Activated naive CD4-positive, alpha-beta T cell treated with anti-CD3 and anti-CD28 coated beads, Interleukin-2, amount 10 ng/mL, durations not matched to agents 7 days and 5 days (primary cell): ENCODE measurements at regions not wholly inside any gene's neighbourhood (a gene's known extent, or its start where the extent isn't known, plus 50 kb on each side); places are given as distances from the start of the nearest gene placed in this dataset.
"Not testable (repeated sequence)": the region's sequence is repeated elsewhere in the genome, so short reads cannot be mapped to it uniquely, and the experiment has no call there.

Experiments
- CTCF ChIA-PET: fragments of 350-600 bp; sonication (Branson Sonifier 250); formaldehyde crosslinking; loops from one replicate; lab custom pipeline; 2021; ENCODE audit warnings: antibody characterized with exemption; lab: Charles Lee
- DNase-seq: peaks from one replicate; pipeline ENCODE4 v3.0.0-alpha.2; 2020
- H3K27ac Mint-ChIP-seq: one replicate; pipeline ENCODE4 v1.8.0; 2021; ENCODE audit warnings: mild to moderate bottlenecking, moderate library complexity, mixed read lengths
- H3K27me3 Mint-ChIP-seq: one replicate; pipeline ENCODE4 v1.8.0; 2021; ENCODE audit warnings: mild to moderate bottlenecking, mixed read lengths
- H3K36me3 Mint-ChIP-seq: one replicate; pipeline ENCODE4 v1.8.0; 2021; ENCODE audit warnings: mixed read lengths
- H3K4me1 Mint-ChIP-seq: one replicate; pipeline ENCODE4 v1.8.0; 2021; ENCODE audit warnings: mixed read lengths
- H3K4me3 Mint-ChIP-seq: one replicate; pipeline ENCODE4 v1.8.0; 2021; ENCODE audit warnings: mild to moderate bottlenecking, moderate library complexity, mixed read lengths
- H3K9me3 Mint-ChIP-seq: one replicate; pipeline ENCODE4 v1.8.0; 2021; ENCODE audit warnings: mixed read lengths

DNA sequence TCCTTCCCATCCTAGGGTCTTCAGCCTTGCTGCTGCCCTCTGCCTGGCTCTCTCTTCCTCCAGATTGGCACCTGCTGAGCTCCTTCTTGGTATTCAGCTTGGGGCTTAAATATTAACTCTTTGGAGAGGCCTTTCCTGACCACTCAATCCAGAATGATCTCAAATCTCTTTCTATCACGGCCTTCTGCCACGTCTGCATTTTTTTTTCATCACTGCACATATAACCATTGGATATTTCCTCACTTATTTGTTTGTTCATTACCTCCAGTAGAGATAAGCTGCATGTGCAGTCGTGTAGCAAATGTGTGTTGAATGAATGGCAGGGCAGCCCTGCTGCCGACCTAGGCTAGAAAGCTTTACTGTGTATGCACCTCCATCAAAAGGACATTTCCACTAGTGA is 51.6 kb upstream of the MPP7 start:
- no peak overlapping the region for H3K4me3 Mint-ChIP-seq
- peaks cover 7% of the 10 kb centered on the region for H3K27me3 Mint-ChIP-seq
- peaks cover 6% of the 10 kb centered on the region for H3K4me1 Mint-ChIP-seq
- DNase-seq, result no peak
- CTCF ChIA-PET, result interaction anchor here (0.7 kb wide), 1 partner anchor 14 kb away, joined by 3 read pairs; no protein-coding TSS in a partner anchor
- no peak overlapping the region for H3K27ac Mint-ChIP-seq
- H3K36me3 Mint-ChIP-seq, result no peaks in the 10 kb centered on the region
- no peaks in the 10 kb centered on the region for H3K9me3 Mint-ChIP-seq

GRCh38 chr10:28355376-28355775 is 52.5 kb upstream of the MPP7 start:
- Mint-ChIP-seq H3K4me1 (peaks cover 6% of the 10 kb centered on the region), H3K4me3 (no peak overlapping the region), H3K27ac (no peak overlapping the region), H3K27me3 (peaks cover 8% of the 10 kb centered on the region), H3K9me3 (no peaks in the 10 kb centered on the region), H3K36me3 (no peaks in the 10 kb centered on the region)
- DNase-seq, result no peak
- CTCF ChIA-PET, result no interaction called here

GRCh38 chr10:28359334-28359733 is 56.5 kb upstream of the MPP7 start:
- Mint-ChIP-seq H3K4me3 (no peak overlapping the region), H3K27me3 (peaks cover 8% of the 10 kb centered on the region), H3K4me1 (peaks cover 10% of the 10 kb centered on the region), H3K36me3 (no peaks in the 10 kb centered on the region), H3K9me3 (no peaks in the 10 kb centered on the region), H3K27ac (no peak overlapping the region)
- CTCF ChIA-PET, result interaction anchor here (0.7 to 2.1 kb wide), 3 partner anchors 22 to 61 kb away, joined by 3 to 4 read pairs (median 3); no protein-coding TSS in a partner anchor
- DNase-seq, result no peak

DNA sequence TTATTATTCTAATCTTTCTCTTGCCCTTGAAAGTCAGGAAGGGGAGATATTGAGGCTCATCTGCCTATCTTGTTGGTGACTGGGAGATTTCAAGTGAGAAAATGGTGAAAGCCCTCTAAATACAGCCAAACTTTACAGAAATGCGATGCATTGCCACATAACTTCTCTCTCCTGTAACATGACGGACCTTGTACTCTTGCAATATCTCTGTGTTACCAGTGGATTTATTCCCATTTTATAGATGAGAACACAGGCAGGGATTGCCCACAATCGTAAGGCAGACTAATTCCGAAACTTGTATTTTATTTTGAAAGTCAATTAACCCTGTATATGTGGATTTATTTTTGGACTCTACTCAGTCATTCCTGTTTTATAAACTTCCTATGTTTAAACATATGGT is 57.3 kb upstream of the MPP7 start:
- H3K27me3 Mint-ChIP-seq, result peaks cover 8% of the 10 kb centered on the region
- CTCF ChIA-PET, result interaction anchor here (2.1 kb wide), 1 partner anchor 21 kb away, joined by 4 read pairs; no protein-coding TSS in a partner anchor

GRCh38 chr10:28363376-28363775 is 60.5 kb upstream of the MPP7 start:
- Mint-ChIP-seq H3K27me3 (peaks cover 8% of the 10 kb centered on the region), H3K27ac (no peak overlapping the region), H3K9me3 (no peaks in the 10 kb centered on the region), H3K36me3 (peaks cover 6% of the 10 kb centered on the region), H3K4me1 (peaks cover 40% of the 10 kb centered on the region), H3K4me3 (no peak overlapping the region)
- CTCF ChIA-PET, result interaction anchor here (0.7 kb wide), 1 partner anchor 20 kb away, joined by 4 read pairs; no protein-coding TSS in a partner anchor
- no peak for DNase-seq

More for the DNA sequence above, 57.3 kb upstream of the MPP7 start:
- Mint-ChIP-seq H3K4me1 (peaks cover 12% of the 10 kb centered on the region), H3K4me3 (no peak overlapping the region), H3K27ac (no peak overlapping the region), H3K9me3 (no peaks in the 10 kb centered on the region), H3K36me3 (no peaks in the 10 kb centered on the region)
- no peak for DNase-seq

DNA sequence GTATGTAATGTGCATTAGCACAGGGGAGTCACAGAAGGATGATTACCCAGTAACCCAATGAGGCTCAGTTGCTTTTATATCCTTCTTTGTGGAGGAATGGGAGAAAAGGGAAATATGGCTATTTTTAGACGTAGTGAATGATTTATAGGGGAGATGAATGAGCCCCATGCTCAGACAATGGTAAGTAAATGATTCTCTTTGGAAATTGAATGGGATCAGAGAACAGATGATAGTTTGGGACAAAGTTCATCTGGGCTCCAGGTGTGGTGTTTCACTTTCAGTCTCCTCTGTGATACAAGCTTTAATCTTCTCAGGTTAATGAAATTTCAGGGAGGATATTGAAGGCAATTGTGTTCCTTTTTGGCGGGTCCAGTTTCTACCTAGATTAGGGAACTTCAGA is 63.0 kb upstream of the MPP7 start:
- Mint-ChIP-seq H3K36me3 (peaks cover 13% of the 10 kb centered on the region), H3K4me3 (peak overlapping the region; percentile 29)
- CTCF ChIA-PET, result interaction anchor here (1.7 to 3.8 kb wide), 4 partner anchors 15 to 63 kb away, joined by 4 to 31 read pairs (median 22); partner anchors contain the start of gene MPP7

DNA sequence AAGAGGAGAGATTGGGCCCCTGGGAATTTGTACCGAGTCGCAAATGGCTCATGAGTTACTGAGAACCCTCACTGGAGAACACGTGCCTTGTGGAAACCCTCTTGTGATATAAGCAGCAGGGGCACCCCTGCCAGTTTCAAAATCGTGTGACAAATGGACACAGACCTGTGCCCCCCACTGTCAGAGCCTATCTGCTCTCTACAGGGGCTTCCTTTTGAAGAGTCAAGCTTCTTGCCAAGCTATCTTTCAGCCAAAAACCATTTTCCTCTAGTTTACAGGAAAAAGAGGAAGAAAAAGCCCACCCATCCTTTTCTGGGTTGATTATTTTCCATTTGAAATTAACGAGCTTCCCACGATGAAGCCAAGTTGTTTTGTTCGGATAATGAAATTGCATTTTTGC is 64.1 kb upstream of the MPP7 start:
- peaks cover 60% of the 10 kb centered on the region for H3K4me1 Mint-ChIP-seq
- CTCF ChIA-PET, result interaction anchor here (1.3 to 3.8 kb wide), 6 partner anchors 14 to 115 kb away, joined by 4 to 31 read pairs (median 13); partner anchors contain the start of gene MPP7
- H3K4me3 Mint-ChIP-seq, result no peak overlapping the region
- H3K27ac Mint-ChIP-seq, result peak overlapping the region; percentile 97
- peaks cover 4% of the 10 kb centered on the region for H3K27me3 Mint-ChIP-seq
- H3K36me3 Mint-ChIP-seq, result peaks cover 15% of the 10 kb centered on the region
- DNase-seq, result no peak
- H3K9me3 Mint-ChIP-seq, result peaks cover 1% of the 10 kb centered on the region

More for the DNA sequence above, 63.0 kb upstream of the MPP7 start:
- peaks cover 4% of the 10 kb centered on the region for H3K27me3 Mint-ChIP-seq
- DNase-seq, result no peak
- peaks cover 59% of the 10 kb centered on the region for H3K4me1 Mint-ChIP-seq
- peaks cover 1% of the 10 kb centered on the region for H3K9me3 Mint-ChIP-seq
- H3K27ac Mint-ChIP-seq, result peak overlapping the region; percentile 97

GRCh38 chr10:28367413-28367812 is 64.5 kb upstream of the MPP7 start:
- Mint-ChIP-seq H3K36me3 (peaks cover 15% of the 10 kb centered on the region), H3K9me3 (peaks cover 1% of the 10 kb centered on the region), H3K4me3 (peak overlapping the region; percentile 62), H3K27me3 (peaks cover 4% of the 10 kb centered on the region), H3K27ac (peak overlapping the region; percentile 97), H3K4me1 (peaks cover 60% of the 10 kb centered on the region)
- CTCF ChIA-PET, result interaction anchor here (0.7 to 3.8 kb wide), 9 partner anchors 13 to 119 kb away, joined by 3 to 31 read pairs (median 6); partner anchors contain the start of gene MPP7
- no peak for DNase-seq

DNA sequence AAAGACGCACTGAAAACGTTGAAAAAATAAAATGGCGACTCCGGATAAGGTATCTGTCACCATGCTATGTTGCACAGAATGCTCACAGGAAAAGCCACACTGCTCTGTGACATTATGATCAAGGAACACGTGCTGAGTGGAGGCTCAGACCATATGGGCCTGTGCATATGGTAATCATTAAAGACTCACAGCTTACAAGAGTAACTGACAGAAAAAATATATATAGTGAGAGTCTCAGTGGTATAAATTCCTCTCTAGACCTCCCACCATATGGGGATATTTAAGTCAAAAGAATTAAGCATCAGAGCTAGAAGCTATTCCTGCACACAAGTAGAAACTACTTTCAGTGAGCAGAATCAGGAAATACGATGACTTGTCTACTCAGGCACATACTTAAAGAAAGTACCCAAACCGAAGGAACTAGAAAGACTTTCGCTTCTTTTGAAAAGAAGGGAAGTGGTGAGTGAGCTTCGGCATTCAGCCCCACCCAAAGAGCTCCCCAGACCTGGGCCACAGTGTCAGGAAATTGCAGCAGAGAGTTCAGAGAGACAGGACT is 65.1 kb upstream of the MPP7 start:
- Mint-ChIP-seq H3K27ac (peak overlapping the region; percentile 97), H3K36me3 (peaks cover 15% of the 10 kb centered on the region), H3K9me3 (peaks cover 1% of the 10 kb centered on the region), H3K4me1 (peaks cover 60% of the 10 kb centered on the region), H3K4me3 (peak overlapping the region; percentile 62), H3K27me3 (peaks cover 4% of the 10 kb centered on the region)
- DNase-seq, result peak; percentile 81
- CTCF ChIA-PET, result interaction anchor here (0.7 to 3.8 kb wide), 11 partner anchors 13 to 624 kb away, joined by 3 to 31 read pairs (median 4); partner anchors contain the start of gene MPP7

DNA sequence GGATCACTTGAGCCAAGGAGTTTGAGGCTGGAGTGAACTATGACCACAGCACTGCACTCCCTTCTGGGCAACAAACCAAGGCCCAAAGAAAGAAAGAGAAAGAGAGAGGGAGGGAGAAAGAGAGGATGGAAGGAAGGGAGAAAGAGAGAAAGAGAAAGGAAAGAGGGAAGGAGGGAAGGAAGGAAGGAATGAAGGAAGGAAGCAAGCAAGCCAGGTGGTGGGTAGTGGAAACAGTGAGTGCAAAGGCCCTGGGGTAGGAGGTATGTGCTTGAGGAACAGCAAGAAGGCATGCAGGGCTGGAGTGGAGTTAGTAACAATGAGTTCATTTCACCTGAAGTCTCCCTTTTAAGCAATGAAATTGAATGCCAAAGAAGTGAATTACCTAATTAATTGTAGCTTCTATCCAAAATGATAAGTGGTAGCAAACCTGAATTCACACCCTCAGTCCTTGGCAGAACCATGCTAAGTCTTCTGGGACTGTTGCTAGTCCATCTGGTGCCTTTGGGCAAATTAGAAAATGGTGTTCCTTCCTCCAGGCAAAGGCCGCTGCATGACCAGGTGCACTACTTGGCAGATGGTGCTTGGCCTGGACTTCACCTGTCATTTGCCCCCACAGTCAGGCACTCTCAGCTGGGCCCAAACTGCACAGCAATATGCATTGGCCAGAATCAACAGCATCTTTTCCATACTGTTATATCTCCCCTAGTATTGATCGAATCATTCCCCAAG is 67.4 kb upstream of the MPP7 start:
- Mint-ChIP-seq H3K27ac (no peak overlapping the region), H3K9me3 (peaks cover 1% of the 10 kb centered on the region), H3K4me1 (peaks cover 54% of the 10 kb centered on the region), H3K4me3 (no peak overlapping the region), H3K27me3 (peaks cover 4% of the 10 kb centered on the region), H3K36me3 (peaks cover 15% of the 10 kb centered on the region)
- CTCF ChIA-PET, result interaction anchor here (3.9 kb wide), 1 partner anchor 10 kb away, joined by 20 read pairs; no protein-coding TSS in a partner anchor
- no peak for DNase-seq

DNA sequence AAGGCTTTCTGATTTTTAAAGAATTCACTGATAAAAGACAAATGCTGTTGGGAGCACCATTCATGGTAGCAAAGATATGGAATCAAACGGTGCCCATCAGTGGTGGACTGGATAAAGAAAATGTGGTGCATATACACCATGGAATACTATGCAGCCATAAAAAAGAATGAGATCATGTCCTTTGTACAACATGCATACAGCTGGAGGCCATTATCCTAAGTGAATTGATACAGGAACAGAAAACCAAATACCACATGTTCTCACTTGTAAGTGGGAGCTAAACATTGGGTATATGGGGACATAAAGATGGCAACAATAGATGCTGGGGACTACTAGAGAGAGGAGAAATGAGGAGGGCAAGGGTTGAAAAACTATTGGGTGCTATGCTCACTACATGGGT is 68.8 kb upstream of the MPP7 start:
- CTCF ChIA-PET, result interaction anchor here (1.0 to 3.9 kb wide), 2 partner anchors 9 to 70 kb away, joined by 3 to 20 read pairs; no protein-coding TSS in a partner anchor
- H3K27ac Mint-ChIP-seq, H3K27me3 Mint-ChIP-seq, DNase-seq, H3K4me3 Mint-ChIP-seq, H3K9me3 Mint-ChIP-seq: not testable (repeated sequence)
- H3K36me3 Mint-ChIP-seq, result peaks cover 14% of the 10 kb centered on the region
- peaks cover 42% of the 10 kb centered on the region for H3K4me1 Mint-ChIP-seq

GRCh38 chr10:28374036-28374435 is 71.2 kb upstream of the MPP7 start:
- Mint-ChIP-seq H3K27me3 (peaks cover 4% of the 10 kb centered on the region), H3K4me3 (no peak overlapping the region), H3K9me3 (peaks cover 1% of the 10 kb centered on the region), H3K4me1 (peaks cover 23% of the 10 kb centered on the region), H3K36me3 (peaks cover 8% of the 10 kb centered on the region), H3K27ac (no peak overlapping the region)
- DNase-seq, result no peak
- CTCF ChIA-PET, result no interaction called here

DNA sequence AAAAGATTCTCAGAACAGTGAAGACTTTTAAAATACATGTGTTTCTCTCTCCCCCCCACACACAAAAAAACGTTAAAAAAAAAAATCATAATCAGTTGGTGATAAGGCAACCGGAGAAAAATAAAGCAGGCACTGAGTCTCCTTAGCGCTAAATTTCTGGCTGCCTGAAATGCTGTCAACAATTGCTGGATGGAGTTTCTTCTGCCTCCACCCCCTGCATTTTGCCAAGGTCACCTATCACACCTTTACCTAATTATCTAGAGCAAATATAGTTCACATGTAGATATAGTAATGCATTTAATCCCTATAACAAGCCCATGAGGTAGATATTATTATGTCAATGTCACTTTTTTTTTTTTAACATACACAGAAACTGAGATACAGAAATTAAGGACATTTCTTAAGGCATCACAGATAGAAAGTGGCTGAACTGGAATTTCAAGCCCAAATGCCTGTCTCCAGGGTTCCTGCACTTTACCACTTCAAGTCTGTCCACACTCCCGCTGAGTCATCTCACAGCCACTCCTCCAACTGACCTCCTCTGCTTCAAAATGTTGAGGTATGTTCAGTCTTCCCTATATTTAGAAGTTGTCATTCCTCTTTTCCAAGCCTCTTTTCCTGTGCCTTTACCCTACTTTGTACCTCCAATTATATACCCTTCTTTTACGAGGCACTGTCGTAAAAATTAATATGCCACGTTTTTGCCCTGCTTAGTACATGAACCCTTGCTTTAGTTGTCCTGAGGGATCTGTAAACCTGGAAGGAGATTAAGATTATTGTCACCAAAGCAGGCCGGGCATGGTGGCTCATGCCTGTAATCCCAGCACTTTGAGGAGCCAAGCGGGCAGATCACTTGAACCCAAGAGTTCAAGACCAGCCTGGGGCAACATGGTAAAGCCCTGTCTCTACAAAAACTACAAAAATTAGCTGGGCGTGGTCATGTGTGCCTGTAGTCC is 72.8 kb upstream of the MPP7 start:
- H3K27ac Mint-ChIP-seq, result no peak overlapping the region
- CTCF ChIA-PET, result no interaction called here

More for the DNA sequence above, 72.8 kb upstream of the MPP7 start:
- no peak for DNase-seq
- Mint-ChIP-seq H3K9me3 (no peaks in the 10 kb centered on the region), H3K4me3 (no peak overlapping the region), H3K36me3 (peaks cover 3% of the 10 kb centered on the region), H3K4me1 (peaks cover 24% of the 10 kb centered on the region), H3K27me3 (no peaks in the 10 kb centered on the region)
